D721Med (cell line): ENCODE measurements at regions not wholly inside any gene's neighbourhood (a gene's known extent, or its start where the extent isn't known, plus 50 kb on each side); places are given as distances from the start of the nearest gene placed in this dataset.

ENCODE experiments used
- DNase-seq: peaks from one replicate; pipeline ENCODE4 v3.0.0; 2011; ENCODE audit warnings: low spot score; ENCODE audit not compliant: insufficient read length
- FAIRE-seq: peaks from 2 replicates; lab custom pipeline; 2011; peaks lifted over from hg19 to GRCh38; lab: Jason Lieb, UNC
- TF ChIP-seq, protein P1 (sequence below): IDR thresholded peaks from 2 replicates; pipeline ENCODE4 v1.5.1; 2012; ENCODE audit warnings: mild to moderate bottlenecking, control low read depth; ENCODE audit not compliant: insufficient read depth; ENCODE audit errors: missing control alignments

DNA sequence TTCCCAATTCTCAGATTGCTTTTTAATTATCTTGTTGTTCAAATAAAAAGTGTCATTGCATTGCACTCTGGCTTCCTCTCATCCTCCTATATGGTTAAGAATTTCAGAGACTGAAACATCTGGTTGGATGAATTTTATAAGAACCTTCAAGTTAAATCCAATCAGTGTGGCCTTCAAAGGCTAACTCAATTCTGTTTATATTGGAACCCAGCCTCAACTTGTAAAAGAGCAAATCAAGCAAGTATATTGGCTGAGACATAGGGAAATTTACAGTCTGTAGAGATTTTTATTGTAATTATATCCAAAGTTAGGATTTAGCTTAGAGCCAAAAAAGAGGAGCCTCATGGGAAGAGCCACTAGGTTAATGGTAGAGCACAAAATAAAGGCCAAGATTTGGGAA is 159.9 kb upstream of the FER start:
- TF ChIP-seq, protein P1, sequence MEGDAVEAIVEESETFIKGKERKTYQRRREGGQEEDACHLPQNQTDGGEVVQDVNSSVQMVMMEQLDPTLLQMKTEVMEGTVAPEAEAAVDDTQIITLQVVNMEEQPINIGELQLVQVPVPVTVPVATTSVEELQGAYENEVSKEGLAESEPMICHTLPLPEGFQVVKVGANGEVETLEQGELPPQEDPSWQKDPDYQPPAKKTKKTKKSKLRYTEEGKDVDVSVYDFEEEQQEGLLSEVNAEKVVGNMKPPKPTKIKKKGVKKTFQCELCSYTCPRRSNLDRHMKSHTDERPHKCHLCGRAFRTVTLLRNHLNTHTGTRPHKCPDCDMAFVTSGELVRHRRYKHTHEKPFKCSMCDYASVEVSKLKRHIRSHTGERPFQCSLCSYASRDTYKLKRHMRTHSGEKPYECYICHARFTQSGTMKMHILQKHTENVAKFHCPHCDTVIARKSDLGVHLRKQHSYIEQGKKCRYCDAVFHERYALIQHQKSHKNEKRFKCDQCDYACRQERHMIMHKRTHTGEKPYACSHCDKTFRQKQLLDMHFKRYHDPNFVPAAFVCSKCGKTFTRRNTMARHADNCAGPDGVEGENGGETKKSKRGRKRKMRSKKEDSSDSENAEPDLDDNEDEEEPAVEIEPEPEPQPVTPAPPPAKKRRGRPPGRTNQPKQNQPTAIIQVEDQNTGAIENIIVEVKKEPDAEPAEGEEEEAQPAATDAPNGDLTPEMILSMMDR = no peak
- FAIRE-seq = no peak
- DNase-seq = no peak

DNA sequence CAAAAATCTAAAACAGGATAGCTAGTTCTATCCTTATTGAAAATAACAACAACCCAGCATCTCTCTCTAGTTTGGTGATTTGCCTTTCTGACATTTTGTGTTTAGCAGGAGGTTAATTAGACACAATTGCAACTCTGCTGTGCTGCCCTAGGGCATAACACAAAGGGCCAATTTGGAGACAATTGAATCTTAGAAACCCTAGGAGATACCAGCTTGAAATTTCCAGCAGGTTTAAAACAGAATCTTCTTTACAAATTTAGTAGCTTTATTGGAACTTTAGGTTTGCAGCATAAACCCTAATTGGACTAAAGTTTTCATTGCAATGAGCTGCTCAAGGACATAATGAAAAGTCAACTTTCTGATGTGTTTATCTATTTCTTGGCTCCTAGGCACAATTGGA is 166.7 kb upstream of the FER start:
- TF ChIP-seq, protein P1 = no peak
- FAIRE-seq (no peak), DNase-seq (no peak)

DNA sequence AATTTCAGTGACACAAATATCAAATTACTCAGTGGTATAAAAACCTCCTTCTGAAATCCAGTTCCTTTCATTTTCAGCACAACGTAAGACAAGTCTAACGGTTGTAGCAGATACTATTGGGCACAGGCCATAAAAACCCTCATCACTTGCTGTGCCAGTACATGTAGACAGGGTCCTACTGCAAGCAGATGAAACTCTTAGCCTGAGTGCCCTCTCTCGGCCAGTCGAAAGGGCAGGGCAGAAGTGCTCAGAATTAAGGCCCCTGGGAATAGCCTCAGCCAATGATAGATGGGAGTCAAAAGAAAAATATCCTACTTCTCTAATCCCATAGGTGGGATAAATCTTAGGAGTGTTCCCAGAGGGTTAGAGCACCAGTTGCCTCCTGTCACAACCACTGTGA is 168.5 kb upstream of the FER start:
- DNase-seq (no peak), FAIRE-seq (no peak)
- TF ChIP-seq, protein P1 = no peak

DNA sequence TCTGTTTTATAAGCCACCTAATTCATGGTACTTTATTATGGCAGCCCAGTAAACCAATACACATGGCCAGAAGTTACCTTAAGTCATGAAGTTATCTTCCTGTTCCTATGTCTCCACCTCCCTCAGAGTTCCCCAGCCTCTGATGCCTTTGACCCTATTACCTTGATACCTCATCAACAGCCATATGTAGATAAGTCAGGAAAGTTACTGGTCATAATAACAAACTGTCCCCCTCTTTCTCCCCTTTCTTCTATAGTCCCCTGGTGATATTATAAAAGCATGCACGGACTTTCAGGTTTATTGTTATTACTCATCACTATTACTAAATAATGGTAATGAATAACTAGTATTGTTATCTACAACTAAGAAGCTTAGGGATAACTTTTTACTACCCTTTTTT is 168.9 kb upstream of the FER start:
- DNase-seq (no peak), FAIRE-seq (no peak)
- TF ChIP-seq, protein P1 = no peak

DNA sequence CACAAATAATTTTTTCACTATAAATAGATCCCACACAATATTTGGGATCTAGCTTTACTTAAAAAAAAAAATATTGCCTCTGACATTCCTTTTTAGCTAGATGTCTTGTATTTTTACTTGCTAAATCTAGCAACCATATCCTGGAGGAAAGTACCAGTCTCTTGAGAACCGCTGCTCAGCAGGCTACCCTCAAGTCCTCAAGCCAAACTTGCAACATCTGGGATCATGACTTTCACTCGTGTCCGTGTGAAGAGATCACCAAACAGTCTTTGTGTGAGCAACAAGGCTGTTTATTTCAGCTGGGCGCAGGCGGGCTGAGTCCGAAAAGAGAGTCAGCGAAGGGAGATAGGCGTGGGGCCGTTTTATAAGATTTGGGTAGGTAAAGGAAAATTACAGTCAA is 180.3 kb upstream of the FER start:
- FAIRE-seq (no peak), DNase-seq (no peak)
- TF ChIP-seq, protein P1 = no peak

DNA sequence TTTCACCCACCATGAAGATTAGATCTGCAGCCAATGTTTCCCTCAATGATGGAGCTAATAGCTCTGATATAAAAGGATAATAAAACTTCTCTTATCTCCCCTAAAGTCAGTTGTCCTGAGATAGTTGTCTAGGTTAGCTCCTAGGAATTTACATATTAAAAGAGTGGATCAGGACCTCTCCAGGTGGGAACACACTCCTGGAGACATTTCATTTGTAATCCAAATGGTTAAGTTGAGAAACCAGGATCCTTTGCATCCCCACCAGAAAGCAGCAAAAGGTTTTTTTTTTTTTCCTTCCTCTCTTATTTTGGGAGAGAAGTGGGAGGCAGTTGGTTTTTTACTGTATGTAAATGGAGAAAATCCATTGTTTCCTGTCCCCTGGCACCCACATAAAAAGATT is 182.5 kb upstream of the FBXL17 start:
- TF ChIP-seq, protein P1 = no peak
- FAIRE-seq (no peak), DNase-seq (no peak)

DNA sequence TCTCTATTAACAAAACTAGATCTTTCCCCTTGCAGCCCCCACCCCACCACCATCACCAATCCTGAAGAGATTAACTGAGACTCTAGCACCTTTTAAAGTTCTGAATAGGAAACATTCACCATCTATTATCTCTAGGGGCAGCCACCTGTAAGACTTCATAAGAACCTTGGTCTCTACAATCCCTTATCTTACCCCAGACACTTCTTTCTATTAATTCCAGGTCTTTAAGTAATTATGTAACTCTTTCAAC is 180.2 kb upstream of the FBXL17 start:
- DNase-seq (no peak), FAIRE-seq (no peak)
- TF ChIP-seq, protein P1 = no peak
